Muscle layer of colon (tissue), 2 donors: ENCODE measurements at regions not wholly inside any gene's neighbourhood (a gene's known extent, or its start where the extent isn't known, plus 50 kb on each side); places are given as distances from the start of the nearest gene placed in this dataset.

Source experiments
- H3K27ac ChIP-seq: one replicate; pipeline ENCODE4 v1.7.0; 2013; ENCODE audit warnings: low read depth, mild to moderate bottlenecking, low read length, moderate library complexity
- H3K27me3 ChIP-seq, 2 donors: one replicate each; pipeline ENCODE4 v1.7.0; 2013; ENCODE audit warnings: low read length in 2 of 2, mild to moderate bottlenecking in 2 of 2; ENCODE audit not compliant: insufficient read depth in 2 of 2, control insufficient read depth in 1 of 2
- H3K36me3 ChIP-seq: one replicate; pipeline ENCODE4 v1.7.0; 2013; ENCODE audit warnings: mild to moderate bottlenecking, low read length; ENCODE audit not compliant: insufficient read depth
- H3K4me1 ChIP-seq: one replicate; pipeline ENCODE4 v1.7.0; 2013; ENCODE audit warnings: mild to moderate bottlenecking, low read length; ENCODE audit not compliant: insufficient read depth
- H3K4me3 ChIP-seq, 2 donors: one replicate each; pipeline ENCODE4 v1.7.0; 2013; ENCODE audit warnings: low read length in 2 of 2, low read depth in 1 of 2, mild to moderate bottlenecking in 1 of 2, moderate library complexity in 1 of 2
- H3K9ac ChIP-seq: one replicate; pipeline ENCODE4 v1.7.0; 2013; ENCODE audit warnings: low read length
- H3K9me3 ChIP-seq: one replicate; pipeline ENCODE4 v1.7.0; 2013; ENCODE audit warnings: mild to moderate bottlenecking, low read length
- donor health status: abdominal sarcoma.
- donor health status: Adenocarcinoma of cecum.

DNA sequence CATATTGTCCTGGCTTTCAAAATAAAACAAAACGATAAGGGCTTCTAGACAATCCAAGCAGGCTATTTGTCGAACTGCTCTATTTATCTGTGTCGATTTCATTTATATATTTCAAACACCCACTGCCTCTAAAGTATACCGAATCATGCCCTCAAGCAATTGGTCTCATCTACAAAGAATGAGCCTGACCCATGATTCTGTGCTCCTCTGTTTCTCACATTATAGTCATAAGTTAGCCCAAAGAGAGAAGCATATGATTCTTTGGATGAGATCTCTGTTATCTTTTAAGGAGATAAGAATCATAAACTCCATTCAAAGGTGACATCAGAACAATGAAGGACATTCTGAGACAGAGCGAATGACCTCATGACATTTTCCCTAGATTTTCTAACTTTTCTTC lies 191.1 kb downstream of the MAP2K6 start:
- H3K27me3 ChIP-seq = no peaks in the 10 kb centered on the region
- H3K36me3 ChIP-seq = no peaks in the 10 kb centered on the region
- H3K9ac ChIP-seq = no peak overlapping the region

DNA sequence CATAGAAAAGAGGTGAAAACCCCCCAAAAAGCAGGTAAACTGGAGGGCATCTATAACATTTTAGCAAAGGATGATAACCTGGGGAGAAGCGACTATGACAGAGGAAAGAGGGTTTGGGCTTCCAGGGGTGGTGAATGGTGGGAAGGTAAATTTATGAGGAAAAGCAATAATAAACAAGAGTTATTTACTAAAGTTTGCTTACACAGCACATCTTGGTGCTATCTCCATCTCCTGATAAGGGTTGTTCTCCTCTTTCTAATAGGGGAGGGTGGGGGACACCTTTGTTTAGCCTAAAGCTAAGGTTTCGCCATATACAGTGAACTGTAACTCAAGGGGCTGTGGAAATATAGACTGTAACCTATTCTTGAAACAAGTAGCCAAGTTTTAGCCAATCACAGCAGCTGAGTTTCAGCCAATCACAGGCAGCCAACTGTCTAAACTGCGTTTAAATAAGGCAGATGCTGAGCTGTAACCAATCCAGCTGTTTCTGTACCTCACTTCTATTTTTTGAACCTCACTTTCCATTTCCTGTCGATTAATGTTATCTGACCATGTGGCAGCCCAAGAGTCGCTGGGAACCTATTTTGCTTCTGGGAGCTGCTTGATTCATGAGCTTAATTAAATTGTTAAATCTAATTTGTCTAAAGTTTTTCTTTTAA lies 191.8 kb downstream of the MAP2K6 start:
- Histone ChIP-seq H3K36me3 (no peaks in the 10 kb centered on the region), H3K9me3 (no peaks in the 10 kb centered on the region), H3K27ac (no peak overlapping the region), H3K4me3 (no peak overlapping the region), H3K9ac (no peak overlapping the region), H3K4me1 (peaks cover 27% of the 10 kb centered on the region), H3K27me3 (no peaks in the 10 kb centered on the region)

More for the DNA sequence above, 191.1 kb downstream of the MAP2K6 start:
- Histone ChIP-seq H3K4me3 (no peak overlapping the region), H3K4me1 (peaks cover 27% of the 10 kb centered on the region), H3K9me3 (no peaks in the 10 kb centered on the region), H3K27ac (no peak overlapping the region)

DNA sequence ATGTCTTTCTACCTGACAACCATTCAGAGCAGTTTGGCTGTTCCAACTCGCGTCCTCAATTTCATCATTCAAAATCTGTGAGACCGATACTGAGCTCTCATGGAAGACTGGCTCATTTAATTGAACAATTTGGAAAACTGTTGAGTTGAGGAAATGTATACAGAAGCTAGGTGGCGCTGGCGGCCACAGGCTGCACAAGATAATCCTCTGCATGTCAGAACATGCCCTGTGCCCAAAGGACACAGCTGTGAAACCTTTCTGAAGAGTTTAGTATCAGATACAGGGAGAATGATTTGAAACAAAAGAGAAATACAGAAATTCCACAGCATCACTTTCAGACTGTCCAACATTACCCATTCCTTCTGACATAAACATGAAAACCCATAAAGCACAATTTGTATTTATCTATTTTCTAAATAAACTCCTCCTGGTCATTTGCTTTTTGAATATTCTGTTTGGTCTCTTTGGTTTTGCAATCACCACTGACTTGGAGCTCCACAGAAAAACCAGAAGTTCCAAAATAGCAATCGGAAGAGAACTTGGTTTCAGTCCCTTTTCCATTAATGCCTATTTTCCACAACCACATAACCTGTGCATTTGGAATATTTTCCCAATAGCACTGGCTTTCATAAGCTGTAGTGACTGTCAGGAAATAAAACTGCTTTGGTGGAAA lies 192.8 kb downstream of the MAP2K6 start:
- no peak overlapping the region for H3K9ac ChIP-seq
- no peaks in the 10 kb centered on the region for H3K36me3 ChIP-seq
- H3K4me3 ChIP-seq = no peak overlapping the region
- H3K9me3 ChIP-seq = no peaks in the 10 kb centered on the region
- peak overlapping the region; percentile 66 for H3K27ac ChIP-seq
- no peaks in the 10 kb centered on the region for H3K27me3 ChIP-seq
- H3K4me1 ChIP-seq = peaks cover 27% of the 10 kb centered on the region

DNA sequence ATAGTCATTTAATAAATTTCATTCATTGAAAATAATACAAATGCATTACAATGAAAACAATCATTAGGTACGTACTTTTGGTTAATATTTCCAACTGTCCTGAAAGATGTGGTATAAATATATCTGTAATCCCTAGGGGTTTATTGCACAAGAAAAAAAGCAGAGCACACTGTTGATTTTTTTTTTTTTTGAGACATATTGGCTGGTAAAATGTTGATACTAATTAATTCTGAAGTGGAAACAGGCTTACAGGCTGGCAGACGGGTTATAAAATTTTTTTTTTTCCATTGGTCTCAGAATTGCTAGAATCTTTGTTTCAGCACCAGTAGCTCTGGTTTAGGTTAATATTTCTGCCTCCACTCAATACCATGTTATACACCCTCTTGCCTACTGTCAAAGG lies 193.6 kb downstream of the MAP2K6 start:
- Histone ChIP-seq H3K4me3 (no peak overlapping the region), H3K9ac (no peak overlapping the region), H3K9me3 (no peaks in the 10 kb centered on the region), H3K27ac (peak overlapping the region; percentile 66), H3K4me1 (peaks cover 27% of the 10 kb centered on the region), H3K36me3 (no peaks in the 10 kb centered on the region), H3K27me3 (no peaks in the 10 kb centered on the region)

DNA sequence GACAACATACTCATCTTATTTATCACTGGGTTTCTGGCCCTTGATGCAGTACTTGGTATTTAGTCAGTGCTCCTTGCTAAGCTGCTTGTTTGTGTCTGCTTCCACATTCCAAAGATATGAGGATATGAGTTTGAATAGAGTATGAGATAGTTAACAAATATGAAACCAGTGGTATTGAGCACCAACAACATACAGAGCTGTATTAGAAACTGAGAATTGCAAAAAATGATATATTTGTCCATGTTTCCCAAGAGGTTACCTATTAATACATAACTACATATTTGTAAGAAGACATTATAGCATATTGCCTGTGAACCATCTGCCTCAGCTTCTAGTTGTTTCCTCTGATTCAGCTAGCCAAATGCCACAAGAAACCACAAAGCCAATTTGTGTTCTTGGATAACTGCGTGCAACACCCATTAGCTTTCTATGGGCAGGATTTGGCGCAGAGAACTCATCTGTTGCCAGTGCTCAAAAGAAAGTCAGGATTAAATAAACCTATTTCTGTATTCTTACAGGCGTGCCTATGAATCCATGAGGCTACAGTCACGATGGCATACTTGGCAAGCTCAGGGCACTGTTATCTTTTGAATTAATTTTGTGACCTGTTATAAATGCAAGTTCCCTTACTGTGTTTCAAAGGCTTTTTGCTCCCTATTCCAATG lies 194.4 kb downstream of the MAP2K6 start:
- Histone ChIP-seq H3K4me3 (no peak overlapping the region), H3K27me3 (no peaks in the 10 kb centered on the region), H3K4me1 (peaks cover 27% of the 10 kb centered on the region), H3K36me3 (no peaks in the 10 kb centered on the region), H3K27ac (peak overlapping the region; percentile 48), H3K9me3 (no peaks in the 10 kb centered on the region), H3K9ac (no peak overlapping the region)

DNA sequence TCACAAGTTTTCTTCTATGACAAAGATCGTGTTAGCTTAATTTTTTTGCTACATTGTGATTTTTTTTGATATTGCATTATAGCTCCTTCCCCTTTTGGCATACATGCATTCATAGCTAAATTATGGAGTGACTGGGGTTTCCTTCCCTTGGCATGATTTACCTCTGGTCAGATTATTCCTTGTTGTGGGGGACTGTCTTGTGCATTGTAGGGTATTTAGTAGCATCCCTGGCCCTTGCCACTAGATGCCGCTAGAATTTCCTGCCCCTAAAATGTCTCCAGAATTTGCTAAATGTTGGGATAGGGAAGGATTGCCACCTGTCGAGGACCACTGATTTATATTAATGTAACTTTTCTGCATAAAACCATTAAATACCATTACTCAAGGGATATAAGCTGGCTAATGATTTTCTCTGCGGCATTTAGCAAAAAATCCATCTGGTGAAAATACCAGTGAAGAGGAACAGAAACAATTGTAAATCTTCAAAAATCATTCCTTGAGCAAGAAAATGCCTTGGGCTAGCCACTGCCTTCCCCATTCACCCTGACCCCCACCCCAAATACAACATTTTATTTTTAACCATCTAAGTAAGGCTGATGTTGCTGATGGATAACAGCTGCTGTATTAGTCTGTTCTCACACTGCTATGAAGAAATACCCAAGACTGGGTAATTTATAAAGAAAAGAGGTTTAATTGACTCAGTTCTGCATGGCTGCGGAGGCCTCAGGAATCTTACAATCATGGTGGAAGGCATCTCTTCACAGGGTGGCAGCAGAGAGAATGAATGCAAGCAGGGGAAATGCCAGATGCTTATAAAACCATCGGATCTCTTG lies 195.2 kb downstream of the MAP2K6 start:
- no peak overlapping the region for H3K9ac ChIP-seq
- H3K4me3 ChIP-seq = no peak overlapping the region
- no peaks in the 10 kb centered on the region for H3K9me3 ChIP-seq
- H3K4me1 ChIP-seq = peaks cover 27% of the 10 kb centered on the region
- H3K36me3 ChIP-seq = no peaks in the 10 kb centered on the region
- no peaks in the 10 kb centered on the region for H3K27me3 ChIP-seq
- peak overlapping the region; percentile 48 for H3K27ac ChIP-seq

DNA sequence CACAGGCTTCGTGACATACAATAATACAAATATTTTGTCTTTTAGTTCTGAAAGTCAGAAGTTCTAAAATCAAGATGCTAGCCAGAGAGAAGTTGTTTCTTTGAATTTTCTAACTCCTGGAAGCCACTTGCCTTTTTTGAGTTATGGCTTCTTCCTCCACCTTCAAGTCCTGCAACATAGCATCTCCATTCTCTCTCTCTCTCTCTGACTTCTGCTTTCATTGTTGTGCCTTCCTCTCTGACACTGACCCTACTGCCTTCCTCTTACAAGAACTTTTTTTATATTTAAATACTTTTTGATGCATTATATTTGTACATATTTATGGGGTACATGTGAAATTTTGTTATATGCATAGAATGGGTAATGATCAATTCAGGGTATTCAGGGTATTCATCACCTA lies 205.9 kb downstream of the MAP2K6 start:
- Histone ChIP-seq H3K9me3 (no peaks in the 10 kb centered on the region), H3K27ac (no peak overlapping the region), H3K4me1 (no peaks in the 10 kb centered on the region), H3K4me3 (no peak overlapping the region), H3K36me3 (no peaks in the 10 kb centered on the region), H3K27me3 (no peaks in the 10 kb centered on the region), H3K9ac (no peak overlapping the region)

DNA sequence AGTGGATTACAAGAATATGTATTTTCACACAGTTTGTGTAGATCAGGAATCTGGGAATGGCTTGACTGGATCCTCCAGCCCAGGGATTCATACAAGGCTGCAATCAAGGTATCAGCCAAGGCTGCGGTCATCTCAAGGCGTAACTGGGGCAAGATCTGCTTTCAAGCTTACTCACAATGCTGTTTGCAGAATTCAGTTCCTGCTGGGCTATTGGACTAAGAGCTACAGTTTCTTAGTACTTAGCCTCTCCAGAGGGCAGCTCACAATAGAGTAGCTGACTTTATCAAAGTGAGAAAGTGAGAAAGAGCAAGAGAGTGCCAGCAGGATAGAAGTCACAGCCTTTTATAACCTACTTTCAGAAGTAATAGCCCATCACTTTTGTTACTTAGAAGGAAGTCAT lies 211.0 kb downstream of the MAP2K6 start:
- Histone ChIP-seq H3K4me3 (no peak overlapping the region), H3K4me1 (no peaks in the 10 kb centered on the region), H3K27ac (no peak overlapping the region), H3K9me3 (no peaks in the 10 kb centered on the region), H3K27me3 (no peaks in the 10 kb centered on the region), H3K36me3 (no peaks in the 10 kb centered on the region), H3K9ac (no peak overlapping the region)

DNA sequence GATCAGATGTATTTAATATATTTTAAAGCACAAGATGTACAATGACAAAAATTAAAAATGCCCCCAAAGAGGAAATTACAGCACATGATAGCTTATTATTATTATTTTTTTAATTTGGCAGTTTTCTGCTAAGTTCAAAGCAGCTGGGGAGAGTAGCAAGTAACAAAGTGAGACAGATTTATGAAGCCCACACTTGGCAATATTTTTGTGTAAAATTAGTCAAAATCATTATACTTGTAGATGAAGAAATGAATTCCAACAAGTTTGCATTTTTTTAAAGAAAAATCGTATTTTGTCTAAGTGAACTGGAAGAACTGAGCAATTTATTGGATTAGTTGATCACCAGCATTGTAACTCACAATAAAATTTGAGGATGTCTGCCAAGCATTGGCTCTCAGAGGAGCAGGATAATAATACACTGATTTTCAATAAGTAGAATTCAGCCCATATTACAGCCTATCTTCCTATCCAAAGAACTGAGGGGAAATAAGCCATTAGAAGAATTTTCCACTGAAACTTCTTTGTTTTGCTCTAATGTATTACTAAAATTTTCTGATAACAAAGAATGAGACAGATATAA lies 215.6 kb downstream of the MAP2K6 start:
- Histone ChIP-seq H3K9me3 (no peaks in the 10 kb centered on the region), H3K36me3 (no peaks in the 10 kb centered on the region), H3K27ac (no peak overlapping the region), H3K4me1 (no peaks in the 10 kb centered on the region), H3K4me3 (no peak overlapping the region), H3K27me3 (no peaks in the 10 kb centered on the region), H3K9ac (no peak overlapping the region)

DNA sequence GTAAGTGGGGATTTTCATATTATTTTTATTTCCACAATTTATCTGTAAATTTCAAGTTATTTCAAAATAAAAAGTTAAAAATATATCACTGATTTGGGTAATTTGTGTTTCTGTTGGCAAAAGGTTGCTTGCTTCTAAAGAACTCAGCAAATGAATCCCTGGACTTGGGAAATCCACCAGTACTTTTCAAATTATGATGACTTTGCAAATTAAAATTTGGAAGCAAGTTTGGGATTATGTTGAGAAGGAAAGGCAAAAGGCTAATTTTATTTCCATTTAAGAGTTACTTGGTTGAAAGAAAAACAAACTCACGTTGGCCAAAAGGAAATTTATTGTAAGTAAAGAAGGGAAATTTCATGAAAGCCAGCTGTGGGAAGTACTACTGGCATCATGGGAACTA lies 220.3 kb downstream of the MAP2K6 start:
- Histone ChIP-seq H3K27ac (no peak overlapping the region), H3K4me3 (no peak overlapping the region), H3K4me1 (no peaks in the 10 kb centered on the region), H3K9ac (no peak overlapping the region), H3K27me3 (no peaks in the 10 kb centered on the region), H3K36me3 (no peaks in the 10 kb centered on the region), H3K9me3 (no peaks in the 10 kb centered on the region)
